NCI-H1105 treated with DMSO at 0.1 percent for 48 hours (cell line): ENCODE measurements at regions not wholly inside any gene's neighbourhood (a gene's known extent, or its start where the extent isn't known, plus 50 kb on each side); places are given as distances from the start of the nearest gene placed in this dataset.
A peak's percentile ranks its signal among the peaks of the same experiment; 100 is the strongest.
"Not testable (repeated sequence)": the region's sequence is repeated elsewhere in the genome, so short reads cannot be mapped to it uniquely, and the experiment has no call there.

Experiments used
- DNase-seq: peaks from one replicate; lab custom pipeline; 2025; lab: John Stamatoyannopoulos, UW

- no peak for DNase-seq
These were observed 115.2 kb upstream of the RAB18 start for GRCh38 chr10:27388761-27389399.

- DNase-seq: no peak
These were observed 120.2 kb upstream of the RAB18 start for GRCh38 chr10:27383595-27384542.

- no peak for DNase-seq
These were observed 121.9 kb upstream of the RAB18 start for GRCh38 chr10:27382176-27382575.

GRCh38 chr10:27380929-27381358 is 123.2 kb upstream of the RAB18 start:
- no peak for DNase-seq

- DNase-seq: not testable (repeated sequence)
These were observed 125.1 kb upstream of the RAB18 start for GRCh38 chr10:27379041-27379440.

GRCh38 chr10:27373566-27374160 is 130.4 kb upstream of the RAB18 start:
- DNase-seq: no peak

- no peak for DNase-seq
These were observed 131.5 kb upstream of the ACBD5 start for GRCh38 chr10:27372095-27372494.

- DNase-seq: not testable (repeated sequence)
These were observed 130.8 kb upstream of the ACBD5 start for GRCh38 chr10:27371375-27371774.

GRCh38 chr10:27369880-27370279 is 129.3 kb upstream of the ACBD5 start:
- DNase-seq: no peak

- DNase-seq: no peak
These were observed 128.1 kb upstream of the ACBD5 start for GRCh38 chr10:27368706-27369105.

GRCh38 chr10:27366769-27367168 is 126.2 kb upstream of the ACBD5 start:
- no peak for DNase-seq

GRCh38 chr10:27364028-27364427 is 123.4 kb upstream of the ACBD5 start:
- no peak for DNase-seq

GRCh38 chr10:27360581-27361172 is 120.1 kb upstream of the ACBD5 start:
- DNase-seq: peak; percentile 65

- no peak for DNase-seq
These were observed 119.3 kb upstream of the ACBD5 start for GRCh38 chr10:27359792-27360355.

GRCh38 chr10:27356738-27357137 is 116.1 kb upstream of the ACBD5 start:
- DNase-seq: no peak

- DNase-seq: no peak
These were observed 115.4 kb upstream of the ACBD5 start for GRCh38 chr10:27355918-27356573.

GRCh38 chr10:27354643-27355270 is 114.2 kb upstream of the ACBD5 start:
- DNase-seq: not testable (repeated sequence)

GRCh38 chr10:27354100-27354499 is 113.5 kb upstream of the ACBD5 start:
- not testable (repeated sequence) for DNase-seq

- DNase-seq: no peak
These were observed 109.4 kb upstream of the ACBD5 start for GRCh38 chr10:27349987-27350386.

GRCh38 chr10:27347827-27348207 is 107.2 kb upstream of the ACBD5 start:
- not testable (repeated sequence) for DNase-seq

- no peak for DNase-seq
These were observed 104.9 kb upstream of the ACBD5 start for GRCh38 chr10:27345455-27345920.
